ENCODE measurements at regions not wholly inside any gene's neighbourhood (a gene's known extent, or its start where the extent isn't known, plus 50 kb on each side); places are given as distances from the start of the nearest gene placed in this dataset.
A peak's percentile ranks its signal among the peaks of the same experiment; 100 is the strongest.

DNA sequence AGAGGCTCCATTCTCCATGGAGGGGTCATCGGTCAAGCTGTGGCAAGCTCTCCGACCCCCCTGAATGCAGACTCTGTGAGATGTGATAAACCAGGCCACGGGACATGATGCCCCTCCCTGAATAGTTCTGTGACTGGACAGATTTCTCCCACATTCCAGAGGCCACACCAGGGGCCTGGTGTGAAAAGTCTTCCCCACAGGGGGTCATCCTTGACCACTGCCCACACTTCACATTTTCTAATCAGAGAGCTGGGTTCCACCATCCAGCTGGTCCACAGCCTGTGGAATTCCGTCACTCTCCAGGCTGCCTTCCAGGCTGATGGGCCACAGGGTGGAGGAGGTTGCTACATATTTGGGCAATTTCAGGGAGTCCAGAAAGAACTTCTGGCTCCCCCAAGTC is 51.3 kb upstream of the CYRIA start:
- Mint-ChIP-seq H3K27ac (no peak overlapping the region), H3K36me3 (ENCODE audit: low read depth) (no peaks in the 10 kb centered on the region)
- POLR2A ChIA-PET, result no interaction called here

DNA sequence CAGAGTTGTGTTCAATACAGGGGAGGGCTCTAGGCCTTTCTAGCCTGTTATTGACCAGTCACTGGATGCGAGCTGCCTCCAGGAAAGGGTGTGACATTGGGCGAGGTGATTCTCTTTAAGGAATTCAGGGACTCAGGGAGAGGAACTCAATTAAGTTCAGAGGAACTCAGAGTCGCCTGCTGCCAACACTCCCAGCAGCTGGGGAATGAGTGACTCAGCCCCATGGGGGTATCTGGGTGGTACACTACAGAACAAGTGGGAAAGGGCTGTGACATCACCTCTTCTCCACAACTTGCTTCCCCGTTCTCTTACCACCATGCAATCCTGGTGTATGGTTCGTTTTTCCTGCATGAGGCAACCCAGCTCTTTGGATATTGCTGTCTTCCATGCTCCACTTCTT is 50.4 kb upstream of the CYRIA start:
- no peaks in the 10 kb centered on the region for H3K36me3 ChIP-seq (ENCODE audit: insufficient read depth, low read length)
- no peak overlapping the region for H3K27ac ChIP-seq (ENCODE audit: low read depth in 1 of 2, low read length in 2 of 2)
- ATAC-seq (ENCODE audit: poor library complexity) (no peak), DNase-seq (peak in 2 of 14 experiments; percentile 13 to 29)
- no peaks in the 10 kb centered on the region for H3K9me3 ChIP-seq (ENCODE audit: control insufficient read depth in 1 of 2, insufficient read depth in 1 of 2, low read length in 2 of 2)
- H3K27me3 ChIP-seq (ENCODE audit: control insufficient read depth in 1 of 2, insufficient read depth in 2 of 2, low read length in 2 of 2), result no peaks in the 10 kb centered on the region
- ChIA-PET POLR2A (no interaction called here), CTCF (no interaction called here)
- H3K4me3 ChIP-seq (ENCODE audit: low read length), result no peak overlapping the region
- H3K27me3 Mint-ChIP-seq, result peaks cover 4% of the 10 kb centered on the region
- intact Hi-C loops (cut with DNase I, micrococcal nuclease), result no loop called here
- H3K4me3 Mint-ChIP-seq, result no peak overlapping the region
- H3K4me1 Mint-ChIP-seq (ENCODE audit: low read depth), result no peaks in the 10 kb centered on the region
- TF ChIP-seq, protein P1, sequence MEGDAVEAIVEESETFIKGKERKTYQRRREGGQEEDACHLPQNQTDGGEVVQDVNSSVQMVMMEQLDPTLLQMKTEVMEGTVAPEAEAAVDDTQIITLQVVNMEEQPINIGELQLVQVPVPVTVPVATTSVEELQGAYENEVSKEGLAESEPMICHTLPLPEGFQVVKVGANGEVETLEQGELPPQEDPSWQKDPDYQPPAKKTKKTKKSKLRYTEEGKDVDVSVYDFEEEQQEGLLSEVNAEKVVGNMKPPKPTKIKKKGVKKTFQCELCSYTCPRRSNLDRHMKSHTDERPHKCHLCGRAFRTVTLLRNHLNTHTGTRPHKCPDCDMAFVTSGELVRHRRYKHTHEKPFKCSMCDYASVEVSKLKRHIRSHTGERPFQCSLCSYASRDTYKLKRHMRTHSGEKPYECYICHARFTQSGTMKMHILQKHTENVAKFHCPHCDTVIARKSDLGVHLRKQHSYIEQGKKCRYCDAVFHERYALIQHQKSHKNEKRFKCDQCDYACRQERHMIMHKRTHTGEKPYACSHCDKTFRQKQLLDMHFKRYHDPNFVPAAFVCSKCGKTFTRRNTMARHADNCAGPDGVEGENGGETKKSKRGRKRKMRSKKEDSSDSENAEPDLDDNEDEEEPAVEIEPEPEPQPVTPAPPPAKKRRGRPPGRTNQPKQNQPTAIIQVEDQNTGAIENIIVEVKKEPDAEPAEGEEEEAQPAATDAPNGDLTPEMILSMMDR (IDR thresholded peaks at IDR 0.05), result no peak
- no peaks in the 10 kb centered on the region for H3K4me1 ChIP-seq (ENCODE audit: insufficient read depth, low read length)
- no peaks in the 10 kb centered on the region for H3K9me3 Mint-ChIP-seq
- no peak overlapping the region for H3K27ac Mint-ChIP-seq
- no peaks in the 10 kb centered on the region for H3K36me3 Mint-ChIP-seq (ENCODE audit: low read depth)

More for the DNA sequence above, 51.3 kb upstream of the CYRIA start:
- Mint-ChIP-seq H3K27me3 (peaks cover 4% of the 10 kb centered on the region), H3K4me1 (ENCODE audit: low read depth) (no peaks in the 10 kb centered on the region), H3K4me3 (no peak overlapping the region), H3K9me3 (no peaks in the 10 kb centered on the region)
- Histone ChIP-seq H3K9me3 (ENCODE audit: control insufficient read depth in 1 of 2, insufficient read depth in 1 of 2, low read length in 2 of 2) (no peaks in the 10 kb centered on the region), H3K27me3 (ENCODE audit: control insufficient read depth in 1 of 2, insufficient read depth in 2 of 2, low read length in 2 of 2) (no peaks in the 10 kb centered on the region), H3K4me3 (ENCODE audit: low read length) (no peak overlapping the region), H3K36me3 (ENCODE audit: insufficient read depth, low read length) (no peaks in the 10 kb centered on the region), H3K4me1 (ENCODE audit: insufficient read depth, low read length) (no peaks in the 10 kb centered on the region), H3K27ac (ENCODE audit: low read depth in 1 of 2, low read length in 2 of 2) (no peak overlapping the region)
- CTCF ChIA-PET, result no interaction called here
- intact Hi-C loops (cut with DNase I, micrococcal nuclease), result no loop called here
- DNase-seq (no peak), ATAC-seq (ENCODE audit: poor library complexity) (no peak)
- TF ChIP-seq, protein P1 (IDR thresholded peaks at IDR 0.05), result no peak
